ENCODE measurements at regions not wholly inside any gene's neighbourhood (a gene's known extent, or its start where the extent isn't known, plus 50 kb on each side); places are given as distances from the start of the nearest gene placed in this dataset.

DNA sequence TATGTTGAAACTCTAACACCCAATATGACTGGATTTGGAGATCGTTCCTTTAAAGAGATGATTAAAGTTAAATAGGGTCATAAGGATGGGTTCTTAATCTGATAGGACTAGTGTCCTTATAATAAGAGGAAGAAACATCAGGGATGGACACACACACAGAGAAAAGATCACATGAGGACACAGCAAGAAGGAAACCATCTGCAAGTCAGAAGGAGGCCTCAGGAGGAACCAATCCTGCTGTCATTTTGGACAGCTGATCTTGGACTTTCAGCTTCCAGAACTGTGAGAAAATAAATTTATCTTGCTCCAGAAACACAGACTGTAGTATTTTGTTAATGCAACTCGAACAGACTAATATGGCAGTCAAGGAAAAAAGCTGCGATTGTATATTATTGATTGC is 631.5 kb downstream of the PCDH7 start:
- TF ChIP-seq CEBPB (IDR thresholded peaks at IDR 0.05) (no peak), FOXM1 (IDR thresholded peaks at IDR 0.05; ENCODE audit: borderline replicate concordance, low read depth) (no peak), TEAD4 (IDR thresholded peaks at IDR 0.05) (no peak), USF1 (IDR thresholded peaks at IDR 0.05) (no peak), CREB1 (IDR thresholded peaks at IDR 0.05; ENCODE audit: low read depth) (no peak)
- TF ChIP-seq, protein P1, sequence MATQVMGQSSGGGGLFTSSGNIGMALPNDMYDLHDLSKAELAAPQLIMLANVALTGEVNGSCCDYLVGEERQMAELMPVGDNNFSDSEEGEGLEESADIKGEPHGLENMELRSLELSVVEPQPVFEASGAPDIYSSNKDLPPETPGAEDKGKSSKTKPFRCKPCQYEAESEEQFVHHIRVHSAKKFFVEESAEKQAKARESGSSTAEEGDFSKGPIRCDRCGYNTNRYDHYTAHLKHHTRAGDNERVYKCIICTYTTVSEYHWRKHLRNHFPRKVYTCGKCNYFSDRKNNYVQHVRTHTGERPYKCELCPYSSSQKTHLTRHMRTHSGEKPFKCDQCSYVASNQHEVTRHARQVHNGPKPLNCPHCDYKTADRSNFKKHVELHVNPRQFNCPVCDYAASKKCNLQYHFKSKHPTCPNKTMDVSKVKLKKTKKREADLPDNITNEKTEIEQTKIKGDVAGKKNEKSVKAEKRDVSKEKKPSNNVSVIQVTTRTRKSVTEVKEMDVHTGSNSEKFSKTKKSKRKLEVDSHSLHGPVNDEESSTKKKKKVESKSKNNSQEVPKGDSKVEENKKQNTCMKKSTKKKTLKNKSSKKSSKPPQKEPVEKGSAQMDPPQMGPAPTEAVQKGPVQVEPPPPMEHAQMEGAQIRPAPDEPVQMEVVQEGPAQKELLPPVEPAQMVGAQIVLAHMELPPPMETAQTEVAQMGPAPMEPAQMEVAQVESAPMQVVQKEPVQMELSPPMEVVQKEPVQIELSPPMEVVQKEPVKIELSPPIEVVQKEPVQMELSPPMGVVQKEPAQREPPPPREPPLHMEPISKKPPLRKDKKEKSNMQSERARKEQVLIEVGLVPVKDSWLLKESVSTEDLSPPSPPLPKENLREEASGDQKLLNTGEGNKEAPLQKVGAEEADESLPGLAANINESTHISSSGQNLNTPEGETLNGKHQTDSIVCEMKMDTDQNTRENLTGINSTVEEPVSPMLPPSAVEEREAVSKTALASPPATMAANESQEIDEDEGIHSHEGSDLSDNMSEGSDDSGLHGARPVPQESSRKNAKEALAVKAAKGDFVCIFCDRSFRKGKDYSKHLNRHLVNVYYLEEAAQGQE (IDR thresholded peaks at IDR 0.05; ENCODE audit: low read depth): no peak

GRCh38 chr4:31356839-31357238 is 636.7 kb downstream of the PCDH7 start:
- TF ChIP-seq YY1 (IDR thresholded peaks at IDR 0.05; ENCODE audit: low read depth) (no peak), TAF1 (IDR thresholded peaks at IDR 0.05; ENCODE audit: low read depth) (no peak), RAD21 (IDR thresholded peaks at IDR 0.05; ENCODE audit: low read depth) (no peak), TEAD4 (IDR thresholded peaks at IDR 0.05) (no peak)
- TF ChIP-seq, protein P2, sequence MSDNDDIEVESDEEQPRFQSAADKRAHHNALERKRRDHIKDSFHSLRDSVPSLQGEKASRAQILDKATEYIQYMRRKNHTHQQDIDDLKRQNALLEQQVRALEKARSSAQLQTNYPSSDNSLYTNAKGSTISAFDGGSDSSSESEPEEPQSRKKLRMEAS (IDR thresholded peaks at IDR 0.05): no peak

GRCh38 chr4:31360786-31361185 is 640.6 kb downstream of the PCDH7 start:
- TF ChIP-seq, protein P1 (IDR thresholded peaks at IDR 0.05; ENCODE audit: low read depth): no peak
- TF ChIP-seq EGR1 (IDR thresholded peaks at IDR 0.05): no peak
- TF ChIP-seq RAD21 (IDR thresholded peaks at IDR 0.05; ENCODE audit: low read depth): no peak
- TF ChIP-seq TAF1 (IDR thresholded peaks at IDR 0.05; ENCODE audit: low read depth): no peak
- TF ChIP-seq TEAD4 (IDR thresholded peaks at IDR 0.05): no peak
- TF ChIP-seq, protein P2 (IDR thresholded peaks at IDR 0.05): no peak
- no peak for TF ChIP-seq ZBTB7A (IDR thresholded peaks at IDR 0.05; ENCODE audit: low read depth)
- TF ChIP-seq EP300 (IDR thresholded peaks at IDR 0.05; ENCODE audit: borderline replicate concordance): no peak
- no peak for TF ChIP-seq YY1 (IDR thresholded peaks at IDR 0.05; ENCODE audit: low read depth)
- TF ChIP-seq FOXM1 (IDR thresholded peaks at IDR 0.05; ENCODE audit: borderline replicate concordance, low read depth): no peak
- no peak for TF ChIP-seq CREB1 (IDR thresholded peaks at IDR 0.05; ENCODE audit: low read depth)
- no peak for TF ChIP-seq USF1 (IDR thresholded peaks at IDR 0.05)
- no peak for TF ChIP-seq NFIC (IDR thresholded peaks at IDR 0.05)
- no peak for TF ChIP-seq CEBPB (IDR thresholded peaks at IDR 0.05)
- no peak for TF ChIP-seq TCF12 (IDR thresholded peaks at IDR 0.05; ENCODE audit: low read depth)

DNA sequence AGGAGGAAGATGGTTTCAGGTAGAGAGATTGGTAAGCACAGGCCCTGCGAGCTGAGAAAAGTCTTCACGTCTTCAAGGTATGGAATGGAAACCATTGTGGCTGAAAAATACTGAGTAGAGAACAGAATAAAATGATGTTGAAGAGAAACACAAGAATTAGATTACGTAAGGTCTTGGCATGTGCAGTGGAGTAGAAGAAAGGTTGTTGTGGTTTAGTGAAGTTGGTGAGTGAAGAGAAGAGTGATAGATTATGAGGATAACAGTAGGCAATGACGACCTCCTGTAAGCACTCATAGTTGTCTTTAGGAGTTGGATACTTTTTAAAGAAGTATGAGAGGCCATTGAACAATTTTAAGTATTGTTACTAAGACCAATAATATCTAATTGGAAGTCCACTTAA is 642.6 kb downstream of the PCDH7 start:
- TF ChIP-seq TCF12 (IDR thresholded peaks at IDR 0.05; ENCODE audit: low read depth) (no peak), TEAD4 (IDR thresholded peaks at IDR 0.05) (no peak), EGR1 (IDR thresholded peaks at IDR 0.05) (no peak), EP300 (IDR thresholded peaks at IDR 0.05; ENCODE audit: borderline replicate concordance) (no peak), CEBPB (IDR thresholded peaks at IDR 0.05) (no peak), FOXM1 (IDR thresholded peaks at IDR 0.05; ENCODE audit: borderline replicate concordance, low read depth) (no peak)

DNA sequence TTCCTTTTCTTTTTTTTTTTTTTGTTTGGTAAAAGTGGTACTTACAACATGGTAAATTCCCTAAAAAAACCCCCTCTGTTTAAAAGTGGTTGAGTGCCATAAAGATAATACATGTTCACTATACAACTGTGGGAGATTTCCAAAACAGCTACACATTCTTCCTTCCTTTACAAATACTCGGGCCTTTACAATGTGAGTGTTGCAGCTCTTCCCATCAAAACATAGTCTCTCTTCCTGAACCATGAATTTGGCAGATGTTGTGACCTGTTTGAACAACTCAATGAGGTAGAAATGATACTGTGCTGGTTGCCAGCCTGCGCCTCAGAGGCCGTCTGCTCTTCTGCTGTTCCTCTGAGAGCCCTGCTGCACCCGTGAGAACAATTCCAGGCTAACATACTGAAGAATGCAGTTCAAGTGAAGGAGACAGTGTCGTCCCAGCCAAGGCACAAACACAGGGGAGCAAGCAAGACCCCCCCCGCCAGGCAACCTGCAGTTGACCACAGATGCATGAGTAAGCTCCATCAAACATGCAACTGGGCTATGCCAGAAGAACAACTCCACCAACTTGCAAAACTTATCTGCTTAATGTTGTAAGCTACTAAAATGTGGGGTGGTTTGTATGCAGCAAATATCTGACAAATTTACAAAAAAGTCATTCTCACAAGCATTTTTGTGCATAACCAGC is 645.0 kb downstream of the PCDH7 start:
- TF ChIP-seq CREB1 (IDR thresholded peaks at IDR 0.05; ENCODE audit: low read depth) (no peak), TEAD4 (IDR thresholded peaks at IDR 0.05) (no peak), USF1 (IDR thresholded peaks at IDR 0.05) (no peak), YY1 (IDR thresholded peaks at IDR 0.05; ENCODE audit: low read depth) (no peak), NFIC (IDR thresholded peaks at IDR 0.05) (no peak), TAF1 (IDR thresholded peaks at IDR 0.05; ENCODE audit: low read depth) (no peak), CEBPB (IDR thresholded peaks at IDR 0.05) (no peak), ZBTB7A (IDR thresholded peaks at IDR 0.05; ENCODE audit: low read depth) (no peak), EGR1 (IDR thresholded peaks at IDR 0.05) (no peak), TCF12 (IDR thresholded peaks at IDR 0.05; ENCODE audit: low read depth) (no peak), RAD21 (IDR thresholded peaks at IDR 0.05; ENCODE audit: low read depth) (no peak), EP300 (IDR thresholded peaks at IDR 0.05; ENCODE audit: borderline replicate concordance) (no peak), FOXM1 (IDR thresholded peaks at IDR 0.05; ENCODE audit: borderline replicate concordance, low read depth) (no peak)
- TF ChIP-seq, protein P2 (IDR thresholded peaks at IDR 0.05): no peak
- TF ChIP-seq, protein P1 (IDR thresholded peaks at IDR 0.05; ENCODE audit: low read depth): no peak
